ENCODE measurements at regions not wholly inside any gene's neighbourhood (a gene's known extent, or its start where the extent isn't known, plus 50 kb on each side); places are given as distances from the start of the nearest gene placed in this dataset.

DNA sequence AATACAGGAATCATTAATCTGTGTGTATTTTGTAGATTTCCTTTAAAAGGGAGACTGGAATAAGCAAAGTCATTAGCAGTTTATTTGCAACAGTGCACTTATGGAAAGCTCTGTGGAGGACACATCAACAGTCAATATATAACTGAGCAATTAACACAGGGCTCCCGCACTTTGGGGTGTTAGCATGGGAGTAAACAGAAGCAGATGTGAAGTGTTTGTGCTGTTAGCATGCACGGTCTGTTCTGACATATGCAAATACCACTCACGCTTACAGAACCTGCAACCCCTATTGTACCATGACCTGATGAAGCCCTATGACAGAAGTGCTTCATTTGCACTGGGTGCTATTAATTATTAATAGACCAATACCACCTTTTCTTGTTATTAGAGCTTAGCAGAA, 118.9 kb downstream of the PPP1R3A start:
- Mint-ChIP-seq H3K4me1 (no peaks in the 10 kb centered on the region), H3K27ac (no peak overlapping the region), H3K9me3 (no peaks in the 10 kb centered on the region), H3K4me3 (no peak overlapping the region), H3K36me3 (ENCODE audit: low read depth) (no peaks in the 10 kb centered on the region), H3K27me3 (no peaks in the 10 kb centered on the region)
- ChIA-PET POLR2A (no interaction called here), CTCF (no interaction called here)
- no peak for DNase-seq

DNA sequence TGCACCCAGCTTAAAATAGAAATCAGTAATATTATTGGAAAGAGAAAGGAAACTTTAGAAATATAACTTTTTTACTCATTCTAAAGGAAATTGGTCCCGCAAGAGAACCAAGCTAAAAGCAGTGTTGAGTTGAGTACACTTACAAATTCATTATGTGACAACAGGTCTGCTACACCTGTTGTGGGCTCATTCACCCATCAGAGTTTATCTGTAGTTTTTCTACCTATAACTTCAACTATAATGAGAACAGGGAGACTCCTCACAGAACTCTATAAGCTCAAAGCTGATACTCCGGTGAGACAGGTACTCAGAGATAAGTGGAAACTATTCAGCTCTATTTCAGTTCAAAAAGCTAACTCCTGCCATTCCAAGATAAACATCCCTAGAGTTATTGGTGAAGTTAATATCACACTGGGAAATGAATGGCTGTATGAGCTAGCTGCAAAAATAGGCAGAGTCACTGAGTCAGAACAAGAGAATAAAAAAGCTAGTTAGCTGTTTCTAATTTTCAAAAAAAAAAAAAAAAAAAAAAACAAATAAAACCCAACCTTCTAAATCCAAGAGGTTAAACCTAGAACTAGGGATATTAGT, 121.3 kb downstream of the PPP1R3A start:
- Mint-ChIP-seq H3K27me3 (no peaks in the 10 kb centered on the region), H3K4me3 (no peak overlapping the region), H3K36me3 (ENCODE audit: low read depth) (no peaks in the 10 kb centered on the region), H3K9me3 (no peaks in the 10 kb centered on the region), H3K4me1 (no peaks in the 10 kb centered on the region), H3K27ac (no peak overlapping the region)
- ChIA-PET CTCF (no interaction called here), POLR2A (no interaction called here)
- no peak for DNase-seq

DNA sequence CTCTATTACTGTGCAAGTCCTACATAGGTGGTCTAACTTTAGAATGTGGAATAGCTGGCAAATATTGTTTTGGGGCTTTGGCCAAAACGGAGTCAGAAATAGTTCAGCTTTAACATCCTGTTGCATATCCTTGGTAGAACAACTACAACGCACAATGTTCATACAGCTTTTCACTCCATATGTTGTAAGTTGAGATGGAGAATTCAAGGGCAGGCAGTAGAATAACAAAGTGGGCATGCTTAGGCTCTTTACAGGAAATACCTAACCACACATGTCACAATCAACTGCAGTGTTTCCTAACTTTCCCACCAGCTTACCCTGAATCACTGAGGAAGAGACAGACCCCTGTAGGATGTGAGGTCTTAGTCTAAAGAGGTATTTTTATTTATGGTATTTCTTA, 122.3 kb downstream of the PPP1R3A start:
- Mint-ChIP-seq H3K27me3 (no peaks in the 10 kb centered on the region), H3K27ac (no peak overlapping the region), H3K4me1 (no peaks in the 10 kb centered on the region), H3K4me3 (no peak overlapping the region), H3K9me3 (no peaks in the 10 kb centered on the region), H3K36me3 (ENCODE audit: low read depth) (no peaks in the 10 kb centered on the region)
- POLR2A ChIA-PET = no interaction called here
- CTCF ChIA-PET = no interaction called here
- no peak for DNase-seq

DNA sequence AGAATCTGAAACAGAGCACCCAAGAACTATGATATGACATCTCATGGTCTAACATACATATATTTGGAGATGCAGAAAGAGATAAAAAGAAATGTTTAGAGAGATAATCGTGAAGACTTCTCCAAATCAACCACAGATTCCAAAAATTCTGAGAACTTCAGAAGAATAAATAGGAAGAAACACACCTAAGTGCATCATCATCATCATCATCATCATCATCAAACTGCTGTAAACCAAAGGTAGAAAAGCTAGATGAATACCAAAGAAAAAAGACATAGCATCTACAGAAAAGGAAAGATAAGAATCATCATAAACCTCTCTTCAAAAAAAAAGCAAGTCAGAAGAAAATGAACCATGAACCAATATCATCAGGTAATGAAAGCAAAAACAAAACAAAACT, 124.2 kb downstream of the PPP1R3A start:
- Mint-ChIP-seq H3K27ac (no peak overlapping the region), H3K9me3 (no peaks in the 10 kb centered on the region), H3K4me1 (no peaks in the 10 kb centered on the region), H3K36me3 (ENCODE audit: low read depth) (no peaks in the 10 kb centered on the region), H3K27me3 (no peaks in the 10 kb centered on the region), H3K4me3 (no peak overlapping the region)
- POLR2A ChIA-PET = no interaction called here
- no peak for DNase-seq
- CTCF ChIA-PET = no interaction called here

DNA sequence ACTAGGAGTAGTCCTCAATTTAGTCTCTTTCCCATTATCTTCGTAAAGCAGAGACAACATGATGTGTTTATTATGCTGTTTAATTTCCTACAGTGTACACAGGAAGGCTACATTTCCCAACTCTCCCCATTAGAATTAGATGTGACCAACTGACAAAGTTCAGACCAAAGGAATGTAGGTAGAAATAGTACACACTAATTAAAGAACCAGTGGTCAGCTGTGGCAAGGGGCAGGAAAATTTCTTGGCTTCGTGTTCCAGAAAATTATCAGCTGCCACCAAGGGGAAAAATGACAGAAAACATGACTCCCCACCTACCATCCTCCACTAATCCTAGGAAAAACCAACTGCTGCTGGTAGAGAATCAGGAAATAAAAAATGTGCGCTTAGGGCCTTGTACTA, 125.6 kb downstream of the PPP1R3A start:
- DNase-seq = no peak
- H3K9me3 Mint-ChIP-seq = no peaks in the 10 kb centered on the region
- no peak overlapping the region for H3K27ac Mint-ChIP-seq
- no peaks in the 10 kb centered on the region for H3K27me3 Mint-ChIP-seq
- no peaks in the 10 kb centered on the region for H3K36me3 Mint-ChIP-seq (ENCODE audit: low read depth)
- H3K4me1 Mint-ChIP-seq = no peaks in the 10 kb centered on the region
- no peak overlapping the region for H3K4me3 Mint-ChIP-seq
- CTCF ChIA-PET = no interaction called here
- POLR2A ChIA-PET = no interaction called here

DNA sequence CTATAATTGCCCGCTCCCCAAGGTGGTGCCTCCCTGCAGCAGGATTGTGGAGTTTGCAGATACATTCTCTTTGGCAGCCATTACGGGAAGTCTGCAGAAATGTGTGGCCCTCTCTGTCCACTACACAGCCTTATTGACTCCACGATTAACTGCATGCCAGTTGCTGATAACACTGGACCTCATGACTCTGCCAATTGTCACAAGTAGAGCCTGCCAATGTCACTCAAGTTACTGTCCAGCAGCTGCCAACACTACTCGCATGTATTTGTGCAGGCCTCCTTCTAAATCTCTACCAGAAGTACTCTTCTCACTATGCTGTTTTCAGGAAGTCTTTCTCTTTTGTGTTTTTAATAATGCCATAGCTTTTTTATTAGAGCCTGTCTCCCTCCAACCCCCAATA, 128.8 kb downstream of the PPP1R3A start:
- DNase-seq = no peak
- H3K27ac Mint-ChIP-seq = no peak overlapping the region
- H3K27me3 Mint-ChIP-seq = no peaks in the 10 kb centered on the region
- no peaks in the 10 kb centered on the region for H3K4me1 Mint-ChIP-seq
- ChIA-PET CTCF (no interaction called here), POLR2A (no interaction called here)
- no peak overlapping the region for H3K4me3 Mint-ChIP-seq
- H3K9me3 Mint-ChIP-seq = no peaks in the 10 kb centered on the region
- H3K36me3 Mint-ChIP-seq (ENCODE audit: low read depth) = no peaks in the 10 kb centered on the region

DNA sequence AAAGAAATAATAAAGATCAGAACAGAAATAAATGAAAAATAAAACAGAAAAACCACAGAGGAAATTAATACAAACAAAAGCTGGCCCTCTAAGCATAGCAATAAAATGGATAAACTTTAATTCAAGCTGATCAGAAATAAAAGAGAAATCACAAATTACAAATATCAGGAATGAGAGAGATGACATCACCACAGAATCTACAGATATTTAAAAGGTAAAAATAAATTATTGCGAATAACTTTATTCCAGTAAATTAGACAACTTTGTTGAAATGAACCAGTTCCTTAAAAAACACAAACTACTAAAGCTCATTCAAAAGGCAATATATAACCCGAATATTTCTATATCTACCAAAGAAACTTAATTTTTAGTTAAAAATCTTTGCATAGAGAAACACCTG, 131.7 kb downstream of the PPP1R3A start:
- ChIA-PET POLR2A (no interaction called here), CTCF (no interaction called here)
- Mint-ChIP-seq H3K36me3 (ENCODE audit: low read depth) (no peaks in the 10 kb centered on the region), H3K9me3 (no peaks in the 10 kb centered on the region), H3K4me3 (no peak overlapping the region), H3K27ac (no peak overlapping the region), H3K27me3 (no peaks in the 10 kb centered on the region), H3K4me1 (no peaks in the 10 kb centered on the region)
- no peak for DNase-seq

DNA sequence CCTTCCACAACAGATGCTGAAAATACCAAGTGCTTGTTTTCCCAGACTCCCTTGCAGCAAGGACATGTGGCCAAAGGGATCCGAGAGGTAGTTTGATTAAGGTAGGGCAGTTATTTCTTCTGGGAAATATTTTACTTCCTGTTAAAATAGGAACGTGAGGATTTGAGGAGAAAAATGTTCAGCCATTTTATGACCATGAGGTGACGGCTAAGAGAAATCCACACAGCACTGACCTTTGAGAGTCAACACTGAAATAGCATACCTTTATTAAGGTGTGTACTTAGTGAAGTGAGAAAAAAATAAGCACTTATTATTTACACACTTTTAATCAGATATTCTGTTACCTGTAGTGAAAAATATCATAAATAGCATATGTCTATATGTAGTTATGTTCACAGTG, 133.9 kb downstream of the PPP1R3A start:
- POLR2A ChIA-PET = no interaction called here
- Mint-ChIP-seq H3K27me3 (no peaks in the 10 kb centered on the region), H3K4me1 (no peaks in the 10 kb centered on the region), H3K9me3 (no peaks in the 10 kb centered on the region), H3K36me3 (ENCODE audit: low read depth) (no peaks in the 10 kb centered on the region), H3K4me3 (no peak overlapping the region), H3K27ac (no peak overlapping the region)
- CTCF ChIA-PET = no interaction called here
- DNase-seq = no peak

DNA sequence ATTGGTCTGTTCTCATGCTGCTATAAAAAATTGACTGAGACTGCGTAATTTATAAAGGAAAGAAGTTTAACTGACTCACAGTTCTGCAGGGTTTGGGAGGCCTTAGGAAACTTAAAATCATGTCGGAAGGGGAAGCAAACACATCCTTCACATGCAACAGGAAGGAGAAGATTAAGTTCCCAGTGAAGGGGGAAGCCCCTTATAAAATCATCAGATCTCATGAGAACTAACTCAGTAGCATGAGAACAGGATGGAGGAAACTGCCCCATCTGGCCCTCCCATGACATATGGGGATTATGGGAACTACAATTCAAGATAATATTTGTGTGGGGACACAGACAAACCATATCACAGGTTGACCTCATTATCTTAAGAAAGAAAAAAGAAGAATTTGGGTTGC, 134.5 kb downstream of the PPP1R3A start:
- Mint-ChIP-seq H3K4me1 (no peaks in the 10 kb centered on the region), H3K27me3 (no peaks in the 10 kb centered on the region), H3K36me3 (ENCODE audit: low read depth) (no peaks in the 10 kb centered on the region), H3K9me3 (no peaks in the 10 kb centered on the region), H3K4me3 (no peak overlapping the region), H3K27ac (no peak overlapping the region)
- CTCF ChIA-PET = no interaction called here
- POLR2A ChIA-PET = no interaction called here
- no peak for DNase-seq

DNA sequence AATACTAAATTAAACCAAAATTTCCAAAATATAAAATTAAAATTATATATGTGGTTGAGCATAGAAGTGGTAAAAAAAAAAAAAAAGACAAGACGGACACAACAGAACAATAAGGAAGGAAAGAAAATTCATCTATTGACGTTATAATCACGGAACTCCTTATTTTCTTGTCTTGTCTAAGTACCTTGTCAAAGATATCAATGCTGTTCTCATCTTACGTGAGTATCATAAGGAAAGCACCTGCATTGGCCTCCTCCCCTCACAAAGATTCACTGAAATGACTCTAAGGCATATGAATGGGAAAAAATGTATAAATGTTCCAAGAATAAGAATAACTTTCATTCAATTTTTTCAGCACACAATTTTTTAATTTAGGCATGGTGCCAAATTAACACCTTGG, 135.4 kb downstream of the PPP1R3A start:
- POLR2A ChIA-PET = no interaction called here
- H3K4me3 Mint-ChIP-seq = no peak overlapping the region

DNA sequence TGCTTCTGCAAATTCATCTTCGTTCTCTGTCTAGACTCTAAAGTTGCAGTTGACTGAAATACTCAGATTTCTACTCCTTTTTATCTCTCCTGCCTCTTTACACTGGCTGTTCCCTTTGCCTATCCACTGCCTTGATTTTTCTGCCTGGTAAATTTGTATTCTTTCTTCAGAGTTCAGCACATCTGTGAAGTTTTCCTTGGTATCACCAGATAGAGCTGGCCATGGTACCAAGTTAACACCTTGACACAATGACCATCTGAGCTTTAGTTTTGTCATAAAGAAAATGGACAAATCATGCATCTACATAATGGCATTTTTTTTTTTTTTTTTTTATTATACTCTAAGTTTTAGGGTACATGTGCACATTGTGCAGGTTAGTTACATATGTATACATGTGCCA, 143.0 kb downstream of the PPP1R3A start:
- ChIA-PET POLR2A (no interaction called here), CTCF (no interaction called here)
- no peak for DNase-seq
- Mint-ChIP-seq H3K4me1 (no peaks in the 10 kb centered on the region), H3K27ac (no peak overlapping the region), H3K4me3 (no peak overlapping the region), H3K36me3 (ENCODE audit: low read depth) (no peaks in the 10 kb centered on the region), H3K27me3 (no peaks in the 10 kb centered on the region), H3K9me3 (no peaks in the 10 kb centered on the region)

More for the DNA sequence above, 135.4 kb downstream of the PPP1R3A start:
- no peaks in the 10 kb centered on the region for H3K36me3 Mint-ChIP-seq (ENCODE audit: low read depth)
- no peaks in the 10 kb centered on the region for H3K9me3 Mint-ChIP-seq
- H3K27ac Mint-ChIP-seq = no peak overlapping the region
- H3K4me1 Mint-ChIP-seq = no peaks in the 10 kb centered on the region
- DNase-seq = no peak
- CTCF ChIA-PET = interaction anchor here (1.4 kb wide), 1 partner anchor 10 kb away, joined by 5 read pairs; no protein-coding TSS in a partner anchor
- H3K27me3 Mint-ChIP-seq = no peaks in the 10 kb centered on the region

DNA sequence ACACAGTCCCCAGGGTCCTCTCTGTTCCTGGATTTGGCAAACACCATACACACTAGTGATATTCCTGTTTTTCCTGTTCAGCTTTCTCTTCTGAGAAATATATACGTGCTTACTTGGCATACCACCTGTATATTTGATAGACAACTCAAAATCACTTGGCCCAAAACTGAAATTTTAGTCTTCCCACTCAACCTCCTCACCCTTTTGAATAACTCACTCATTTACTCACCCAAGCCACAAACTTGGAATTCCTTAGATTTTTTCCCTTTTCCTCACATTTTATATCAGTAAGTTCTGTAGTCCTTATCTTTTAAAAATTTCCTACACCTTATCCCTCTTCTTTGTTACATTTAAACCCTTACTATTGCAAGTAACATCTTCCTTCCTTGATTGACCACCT, 143.4 kb downstream of the PPP1R3A start:
- CTCF ChIA-PET = no interaction called here
- Mint-ChIP-seq H3K36me3 (ENCODE audit: low read depth) (no peaks in the 10 kb centered on the region), H3K27ac (no peak overlapping the region), H3K27me3 (no peaks in the 10 kb centered on the region), H3K4me3 (no peak overlapping the region), H3K9me3 (no peaks in the 10 kb centered on the region), H3K4me1 (no peaks in the 10 kb centered on the region)
- DNase-seq = no peak
- POLR2A ChIA-PET = no interaction called here

DNA sequence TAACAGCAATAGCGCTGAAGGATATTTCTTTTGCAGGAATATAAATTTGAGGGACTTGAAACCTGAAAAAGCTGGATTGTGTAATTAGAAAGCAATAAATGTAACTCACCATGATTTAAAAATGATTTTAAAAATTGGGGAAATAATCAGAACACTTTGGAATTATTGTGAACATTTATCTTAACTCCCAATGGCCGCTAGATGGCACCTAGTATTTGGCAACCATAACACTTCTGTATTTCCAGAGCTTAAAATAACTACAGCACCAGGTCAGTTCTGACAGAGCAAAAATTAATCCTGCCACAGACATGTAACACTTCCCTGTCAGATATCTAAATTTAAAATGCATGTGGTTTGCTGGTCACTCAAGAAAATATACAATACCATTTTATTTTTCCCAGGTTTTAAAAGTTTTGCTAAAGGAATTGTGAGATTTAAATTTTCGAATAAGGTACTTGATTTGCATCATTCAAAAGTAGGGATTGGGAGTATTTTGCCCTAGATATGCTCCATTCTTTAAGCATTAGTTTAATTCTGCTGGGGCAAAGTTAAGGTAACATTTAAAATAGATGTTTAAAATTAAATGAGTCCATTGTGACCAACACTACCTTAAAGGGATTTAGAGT, 144.5 kb downstream of the PPP1R3A start:
- no peak for DNase-seq
- Mint-ChIP-seq H3K36me3 (ENCODE audit: low read depth) (no peaks in the 10 kb centered on the region), H3K9me3 (no peaks in the 10 kb centered on the region), H3K4me3 (no peak overlapping the region), H3K4me1 (no peaks in the 10 kb centered on the region), H3K27me3 (no peaks in the 10 kb centered on the region), H3K27ac (no peak overlapping the region)
- ChIA-PET CTCF (interaction anchor here (1.8 kb wide), 1 partner anchor 8 kb away, joined by 5 read pairs; no protein-coding TSS in a partner anchor), POLR2A (no interaction called here)

DNA sequence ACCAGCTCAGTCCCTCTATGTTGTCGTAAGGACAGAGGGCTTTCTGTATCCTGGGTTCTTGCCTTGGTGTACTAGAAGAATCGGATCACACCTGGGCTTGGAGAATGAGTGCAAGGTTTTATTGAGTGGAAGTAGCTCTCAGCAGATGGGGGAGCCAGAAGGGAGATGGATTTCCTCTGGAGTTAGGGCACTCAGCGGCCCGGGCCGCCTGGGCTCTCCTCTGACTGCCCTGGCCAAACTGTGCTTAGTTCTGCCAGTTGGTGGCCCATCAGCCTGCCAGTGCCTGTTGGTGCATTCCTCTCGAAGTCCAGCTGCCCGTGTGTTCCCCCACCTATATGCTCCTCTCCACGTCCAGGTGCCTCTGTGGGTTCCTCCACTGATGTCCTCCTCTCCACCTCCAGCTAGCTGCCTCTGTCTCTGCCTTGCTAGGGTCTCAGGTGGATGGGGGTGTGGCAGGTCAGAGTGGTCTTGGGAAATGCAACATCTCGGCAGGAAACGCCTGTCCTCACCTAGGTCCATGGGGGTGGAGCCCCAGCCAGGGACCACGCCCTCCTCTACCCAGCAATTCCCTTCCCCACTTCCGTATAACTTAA, 148.6 kb downstream of the PPP1R3A start:
- DNase-seq = no peak
- H3K27me3 Mint-ChIP-seq = no peaks in the 10 kb centered on the region
- H3K9me3 Mint-ChIP-seq = no peaks in the 10 kb centered on the region
- no peak overlapping the region for H3K27ac Mint-ChIP-seq
- CTCF ChIA-PET = no interaction called here
- POLR2A ChIA-PET = no interaction called here
- H3K4me3 Mint-ChIP-seq = no peak overlapping the region
- no peaks in the 10 kb centered on the region for H3K36me3 Mint-ChIP-seq (ENCODE audit: low read depth)
- H3K4me1 Mint-ChIP-seq = no peaks in the 10 kb centered on the region
